ENCODE measurements at regions not wholly inside any gene's neighbourhood (a gene's known extent, or its start where the extent isn't known, plus 50 kb on each side); places are given as distances from the start of the nearest gene placed in this dataset.

- no peak overlapping the region for H3K4me3 Mint-ChIP-seq
- no peaks in the 10 kb centered on the region for H3K4me1 Mint-ChIP-seq
- peaks cover 2% of the 10 kb centered on the region for H3K27me3 Mint-ChIP-seq (ENCODE audit: insufficient read depth, low read depth, poor library complexity)
- Histone ChIP-seq H3K4me3 (no peak overlapping the region), H4K20me1 (replicated peaks; ENCODE audit: insufficient read depth) (no peaks in the 10 kb centered on the region), H3F3A (replicated peaks; ENCODE audit: low read depth) (no peaks in the 10 kb centered on the region), H3K27ac (ENCODE audit: low read depth) (no peak overlapping the region), H3K4me2 (no peak overlapping the region), H3K9me2 (ENCODE audit: insufficient read depth) (no peaks in the 10 kb centered on the region), H3K4me1 (ENCODE audit: insufficient read depth) (no peaks in the 10 kb centered on the region), H2AFZ (no peak overlapping the region), H3K79me2 (replicated peaks; ENCODE audit: insufficient read depth) (no peaks in the 10 kb centered on the region), H3K27me3 (ENCODE audit: insufficient read depth) (no peaks in the 10 kb centered on the region), H3K36me3 (ENCODE audit: insufficient read depth) (no peaks in the 10 kb centered on the region)
- no peaks in the 10 kb centered on the region; the same call in 2 of the 3 replicates for H3K9me3 Mint-ChIP-seq
- ATAC-seq (no peak), DNase-seq (ENCODE audit: low spot score) (peak; percentile 5)
- no peaks in the 10 kb centered on the region for H3K36me3 Mint-ChIP-seq (ENCODE audit: low read depth)
- no peak overlapping the region for H3K27ac Mint-ChIP-seq
- TF ChIP-seq CTCF (conservative IDR thresholded peaks at IDR 0.05; ENCODE audit: low read depth in 2 of 2): no peak
- no peak for TF ChIP-seq ZNF462 (CRISPR knock-in tag; IDR thresholded peaks at IDR 0.05)
- TF ChIP-seq CREB1 (CRISPR knock-in tag; IDR thresholded peaks at IDR 0.05; ENCODE audit: low read depth): no peak
- TF ChIP-seq EZH2phosphoT487 (IDR thresholded peaks at IDR 0.05; ENCODE audit: unreplicated experiment): no peak
- no peak for TF ChIP-seq ZNF114 (CRISPR knock-in tag; IDR thresholded peaks at IDR 0.05)
- no peak for TF ChIP-seq NANOG (IDR thresholded peaks at IDR 0.05; ENCODE audit: borderline replicate concordance)
These were observed 351.9 kb downstream of the ETS1 start for GRCh38 chr11:128235426-128235825.

All from GM23338 (cell line).